ENCODE measurements at regions not wholly inside any gene's neighbourhood (a gene's known extent, or its start where the extent isn't known, plus 50 kb on each side); places are given as distances from the start of the nearest gene placed in this dataset.

GRCh38 chr11:92276773-92277172 lies 52.2 kb downstream of the FAT3 start:
- H3K4me3 ChIP-seq (ENCODE audit: low read length in 2 of 2): no peak overlapping the region
- H3K27me3 ChIP-seq (ENCODE audit: control insufficient read depth in 2 of 2, insufficient read depth in 2 of 2, low read length in 2 of 2): no peaks in the 10 kb centered on the region
- no peak overlapping the region for H3K9ac ChIP-seq (ENCODE audit: low read depth in 1 of 2, low read length in 2 of 2)
- no peak overlapping the region for H3K27ac ChIP-seq (ENCODE audit: low read depth in 2 of 2, low read length in 2 of 2)
- no peaks in the 10 kb centered on the region for H3K9me3 ChIP-seq (ENCODE audit: control insufficient read depth in 2 of 2, low read length in 2 of 2)
- H3K36me3 ChIP-seq (ENCODE audit: control insufficient read depth in 2 of 2, insufficient read depth in 2 of 2, low read length in 2 of 2): no peaks in the 10 kb centered on the region
- peaks cover 0 to 3% of the 10 kb centered on the region in 2 donors for H3K4me1 ChIP-seq (ENCODE audit: control insufficient read depth in 2 of 2, insufficient read depth in 2 of 2, low read length in 2 of 2)

- Histone ChIP-seq H3K27ac (ENCODE audit: low read depth in 2 of 2, low read length in 2 of 2) (no peak overlapping the region), H3K36me3 (ENCODE audit: control insufficient read depth in 2 of 2, insufficient read depth in 2 of 2, low read length in 2 of 2) (no peaks in the 10 kb centered on the region), H3K27me3 (ENCODE audit: control insufficient read depth in 2 of 2, insufficient read depth in 2 of 2, low read length in 2 of 2) (no peaks in the 10 kb centered on the region), H3K4me3 (ENCODE audit: low read length in 2 of 2) (no peak overlapping the region), H3K4me1 (ENCODE audit: control insufficient read depth in 2 of 2, insufficient read depth in 2 of 2, low read length in 2 of 2) (peaks cover 0 to 3% of the 10 kb centered on the region in 2 donors), H3K9me3 (ENCODE audit: control insufficient read depth in 2 of 2, low read length in 2 of 2) (no peaks in the 10 kb centered on the region), H3K9ac (ENCODE audit: low read depth in 1 of 2, low read length in 2 of 2) (no peak overlapping the region)
Measured at GRCh38 chr11:92277871-92278270, 53.3 kb downstream of the FAT3 start.

GRCh38 chr11:92278791-92279433 lies 54.3 kb downstream of the FAT3 start:
- Histone ChIP-seq H3K27ac (ENCODE audit: low read depth in 2 of 2, low read length in 2 of 2) (no peak overlapping the region), H3K36me3 (ENCODE audit: control insufficient read depth in 2 of 2, insufficient read depth in 2 of 2, low read length in 2 of 2) (no peaks in the 10 kb centered on the region), H3K4me1 (ENCODE audit: control insufficient read depth in 2 of 2, insufficient read depth in 2 of 2, low read length in 2 of 2) (peaks cover 0 to 6% of the 10 kb centered on the region in 2 donors), H3K4me3 (ENCODE audit: low read length in 2 of 2) (no peak overlapping the region), H3K27me3 (ENCODE audit: control insufficient read depth in 2 of 2, insufficient read depth in 2 of 2, low read length in 2 of 2) (no peaks in the 10 kb centered on the region), H3K9ac (ENCODE audit: low read depth in 1 of 2, low read length in 2 of 2) (no peak overlapping the region), H3K9me3 (ENCODE audit: control insufficient read depth in 2 of 2, low read length in 2 of 2) (no peaks in the 10 kb centered on the region)

- Histone ChIP-seq H3K36me3 (ENCODE audit: control insufficient read depth in 2 of 2, insufficient read depth in 2 of 2, low read length in 2 of 2) (no peaks in the 10 kb centered on the region), H3K4me3 (ENCODE audit: low read length in 2 of 2) (no peak overlapping the region), H3K9me3 (ENCODE audit: control insufficient read depth in 2 of 2, low read length in 2 of 2) (no peaks in the 10 kb centered on the region), H3K27me3 (ENCODE audit: control insufficient read depth in 2 of 2, insufficient read depth in 2 of 2, low read length in 2 of 2) (no peaks in the 10 kb centered on the region), H3K9ac (ENCODE audit: low read depth in 1 of 2, low read length in 2 of 2) (no peak overlapping the region), H3K27ac (ENCODE audit: low read depth in 2 of 2, low read length in 2 of 2) (no peak overlapping the region), H3K4me1 (ENCODE audit: control insufficient read depth in 2 of 2, insufficient read depth in 2 of 2, low read length in 2 of 2) (peaks cover 0 to 7% of the 10 kb centered on the region in 2 donors)
Measured at GRCh38 chr11:92284107-92284506, 59.5 kb downstream of the FAT3 start.

GRCh38 chr11:92284558-92284957 lies 59.9 kb downstream of the FAT3 start:
- Histone ChIP-seq H3K9me3 (ENCODE audit: control insufficient read depth in 2 of 2, low read length in 2 of 2) (no peaks in the 10 kb centered on the region), H3K4me3 (ENCODE audit: low read length in 2 of 2) (no peak overlapping the region), H3K27me3 (ENCODE audit: control insufficient read depth in 2 of 2, insufficient read depth in 2 of 2, low read length in 2 of 2) (no peaks in the 10 kb centered on the region), H3K36me3 (ENCODE audit: control insufficient read depth in 2 of 2, insufficient read depth in 2 of 2, low read length in 2 of 2) (no peaks in the 10 kb centered on the region), H3K27ac (ENCODE audit: low read depth in 2 of 2, low read length in 2 of 2) (no peak overlapping the region), H3K9ac (ENCODE audit: low read depth in 1 of 2, low read length in 2 of 2) (no peak overlapping the region), H3K4me1 (ENCODE audit: control insufficient read depth in 2 of 2, insufficient read depth in 2 of 2, low read length in 2 of 2) (peaks cover 0 to 7% of the 10 kb centered on the region in 2 donors)

- Histone ChIP-seq H3K9ac (ENCODE audit: low read depth in 1 of 2, low read length in 2 of 2) (no peak overlapping the region), H3K4me3 (ENCODE audit: low read length in 2 of 2) (no peak overlapping the region), H3K27me3 (ENCODE audit: control insufficient read depth in 2 of 2, insufficient read depth in 2 of 2, low read length in 2 of 2) (no peaks in the 10 kb centered on the region), H3K36me3 (ENCODE audit: control insufficient read depth in 2 of 2, insufficient read depth in 2 of 2, low read length in 2 of 2) (no peaks in the 10 kb centered on the region), H3K27ac (ENCODE audit: low read depth in 2 of 2, low read length in 2 of 2) (no peak overlapping the region), H3K4me1 (ENCODE audit: control insufficient read depth in 2 of 2, insufficient read depth in 2 of 2, low read length in 2 of 2) (peaks cover 0 to 3% of the 10 kb centered on the region in 2 donors), H3K9me3 (ENCODE audit: control insufficient read depth in 2 of 2, low read length in 2 of 2) (no peaks in the 10 kb centered on the region)
Measured at GRCh38 chr11:92285776-92286175, 61.2 kb downstream of the FAT3 start.

- no peak overlapping the region for H3K27ac ChIP-seq (ENCODE audit: low read depth in 2 of 2, low read length in 2 of 2)
Measured at GRCh38 chr11:92286709-92287108, 62.1 kb downstream of the FAT3 start.

GRCh38 chr11:92295175-92296137 lies 70.8 kb downstream of the FAT3 start:
- H3K36me3 ChIP-seq (ENCODE audit: control insufficient read depth in 2 of 2, insufficient read depth in 2 of 2, low read length in 2 of 2): no peaks in the 10 kb centered on the region
- no peaks in the 10 kb centered on the region for H3K9me3 ChIP-seq (ENCODE audit: control insufficient read depth in 2 of 2, low read length in 2 of 2)
- peak overlapping the region in 1 of 2 donors; percentile 47 for H3K27ac ChIP-seq (ENCODE audit: low read depth in 2 of 2, low read length in 2 of 2)
- H3K27me3 ChIP-seq (ENCODE audit: control insufficient read depth in 2 of 2, insufficient read depth in 2 of 2, low read length in 2 of 2): no peaks in the 10 kb centered on the region
- peaks cover 0 to 11% of the 10 kb centered on the region in 2 donors for H3K4me1 ChIP-seq (ENCODE audit: control insufficient read depth in 2 of 2, insufficient read depth in 2 of 2, low read length in 2 of 2)
- no peak overlapping the region for H3K4me3 ChIP-seq (ENCODE audit: low read length in 2 of 2)
- no peak overlapping the region for H3K9ac ChIP-seq (ENCODE audit: low read depth in 1 of 2, low read length in 2 of 2)

More at GRCh38 chr11:92286709-92287108, 62.1 kb downstream of the FAT3 start:
- no peak overlapping the region for H3K4me3 ChIP-seq (ENCODE audit: low read length in 2 of 2)
- no peaks in the 10 kb centered on the region for H3K36me3 ChIP-seq (ENCODE audit: control insufficient read depth in 2 of 2, insufficient read depth in 2 of 2, low read length in 2 of 2)
- peaks cover 0 to 3% of the 10 kb centered on the region in 2 donors for H3K4me1 ChIP-seq (ENCODE audit: control insufficient read depth in 2 of 2, insufficient read depth in 2 of 2, low read length in 2 of 2)
- H3K9ac ChIP-seq (ENCODE audit: low read depth in 1 of 2, low read length in 2 of 2): no peak overlapping the region
- H3K27me3 ChIP-seq (ENCODE audit: control insufficient read depth in 2 of 2, insufficient read depth in 2 of 2, low read length in 2 of 2): no peaks in the 10 kb centered on the region
- no peaks in the 10 kb centered on the region for H3K9me3 ChIP-seq (ENCODE audit: control insufficient read depth in 2 of 2, low read length in 2 of 2)

- no peaks in the 10 kb centered on the region for H3K9me3 ChIP-seq (ENCODE audit: control insufficient read depth in 2 of 2, low read length in 2 of 2)
- H3K36me3 ChIP-seq (ENCODE audit: control insufficient read depth in 2 of 2, insufficient read depth in 2 of 2, low read length in 2 of 2): no peaks in the 10 kb centered on the region
- H3K9ac ChIP-seq (ENCODE audit: low read depth in 1 of 2, low read length in 2 of 2): no peak overlapping the region
- peak overlapping the region in 1 of 2 donors; percentile 47 for H3K27ac ChIP-seq (ENCODE audit: low read depth in 2 of 2, low read length in 2 of 2)
- H3K4me3 ChIP-seq (ENCODE audit: low read length in 2 of 2): no peak overlapping the region
- H3K27me3 ChIP-seq (ENCODE audit: control insufficient read depth in 2 of 2, insufficient read depth in 2 of 2, low read length in 2 of 2): no peaks in the 10 kb centered on the region
- peaks cover 0 to 11% of the 10 kb centered on the region in 2 donors for H3K4me1 ChIP-seq (ENCODE audit: control insufficient read depth in 2 of 2, insufficient read depth in 2 of 2, low read length in 2 of 2)
Measured at GRCh38 chr11:92296138-92296515, 71.5 kb downstream of the FAT3 start.
